ENCODE measurements at regions not wholly inside any gene's neighbourhood (a gene's known extent, or its start where the extent isn't known, plus 50 kb on each side); places are given as distances from the start of the nearest gene placed in this dataset.

GRCh38 chr2:189959450-189959849, 103.1 kb downstream of the MSTN start:
- TF ChIP-seq, protein P1, sequence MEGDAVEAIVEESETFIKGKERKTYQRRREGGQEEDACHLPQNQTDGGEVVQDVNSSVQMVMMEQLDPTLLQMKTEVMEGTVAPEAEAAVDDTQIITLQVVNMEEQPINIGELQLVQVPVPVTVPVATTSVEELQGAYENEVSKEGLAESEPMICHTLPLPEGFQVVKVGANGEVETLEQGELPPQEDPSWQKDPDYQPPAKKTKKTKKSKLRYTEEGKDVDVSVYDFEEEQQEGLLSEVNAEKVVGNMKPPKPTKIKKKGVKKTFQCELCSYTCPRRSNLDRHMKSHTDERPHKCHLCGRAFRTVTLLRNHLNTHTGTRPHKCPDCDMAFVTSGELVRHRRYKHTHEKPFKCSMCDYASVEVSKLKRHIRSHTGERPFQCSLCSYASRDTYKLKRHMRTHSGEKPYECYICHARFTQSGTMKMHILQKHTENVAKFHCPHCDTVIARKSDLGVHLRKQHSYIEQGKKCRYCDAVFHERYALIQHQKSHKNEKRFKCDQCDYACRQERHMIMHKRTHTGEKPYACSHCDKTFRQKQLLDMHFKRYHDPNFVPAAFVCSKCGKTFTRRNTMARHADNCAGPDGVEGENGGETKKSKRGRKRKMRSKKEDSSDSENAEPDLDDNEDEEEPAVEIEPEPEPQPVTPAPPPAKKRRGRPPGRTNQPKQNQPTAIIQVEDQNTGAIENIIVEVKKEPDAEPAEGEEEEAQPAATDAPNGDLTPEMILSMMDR (IDR thresholded peaks at IDR 0.05): no peak
- no peak for TF ChIP-seq POLR2A (IDR thresholded peaks at IDR 0.05)
